T-helper 9 cell (primary cell): ENCODE measurements at regions not wholly inside any gene's neighbourhood (a gene's known extent, or its start where the extent isn't known, plus 50 kb on each side); places are given as distances from the start of the nearest gene placed in this dataset.
"Not testable (repeated sequence)": the region's sequence is repeated elsewhere in the genome, so short reads cannot be mapped to it uniquely, and the experiment has no call there.

Experiments
- DNase-seq: peaks from one replicate; pipeline ENCODE4 v3.0.0-alpha.2; 2020

- no peak for DNase-seq
Observed at GRCh38 chr7:52777051-52777822, 258.2 kb upstream of the POM121L12 start.

DNA sequence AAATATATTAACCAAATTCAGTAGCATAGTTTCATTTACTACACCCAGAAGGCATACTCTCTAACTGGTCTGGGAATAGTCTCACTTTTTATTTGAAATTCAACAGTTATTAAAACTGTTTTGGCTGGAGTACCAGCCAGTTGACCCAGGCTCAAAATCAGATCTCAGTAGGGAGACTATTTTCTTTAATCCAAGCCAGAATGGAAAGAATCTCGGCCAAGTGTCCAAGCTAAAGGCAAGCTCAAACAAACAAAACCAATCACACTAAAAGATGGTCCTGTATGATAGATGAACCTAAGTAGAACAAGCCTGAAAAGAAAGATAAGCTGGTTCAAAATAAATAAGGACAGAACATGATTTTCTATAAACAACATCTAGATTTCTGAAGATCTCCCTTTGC lies 259.6 kb upstream of the POM121L12 start:
- no peak for DNase-seq

- DNase-seq = no peak
Observed at GRCh38 chr7:52771177-52771576, 264.3 kb upstream of the POM121L12 start.

GRCh38 chr7:52764492-52765169 lies 270.8 kb upstream of the POM121L12 start:
- DNase-seq = no peak

GRCh38 chr7:52758356-52758755 lies 277.1 kb upstream of the POM121L12 start:
- DNase-seq = no peak

DNA sequence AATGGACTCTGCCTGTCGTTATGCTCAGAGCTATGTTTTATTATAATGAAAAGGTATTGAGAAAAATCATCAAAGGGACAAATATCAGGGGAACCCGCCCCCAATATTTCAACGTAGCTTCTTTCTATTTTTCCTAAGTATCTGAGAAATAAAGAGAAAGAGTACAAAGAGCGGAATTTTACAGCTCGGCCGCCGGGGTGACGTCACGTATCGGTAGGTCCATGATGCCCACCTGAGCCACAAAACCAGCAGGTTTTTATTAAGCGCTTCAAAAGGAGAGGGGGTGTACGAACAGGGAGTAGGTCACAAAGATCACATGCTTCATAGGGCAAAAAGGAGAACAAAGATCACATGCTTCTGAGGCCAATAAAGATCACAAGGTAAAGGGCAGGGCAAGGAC lies 281.6 kb upstream of the POM121L12 start:
- no peak for DNase-seq

GRCh38 chr7:52752891-52753290 lies 282.5 kb upstream of the POM121L12 start:
- no peak for DNase-seq

DNA sequence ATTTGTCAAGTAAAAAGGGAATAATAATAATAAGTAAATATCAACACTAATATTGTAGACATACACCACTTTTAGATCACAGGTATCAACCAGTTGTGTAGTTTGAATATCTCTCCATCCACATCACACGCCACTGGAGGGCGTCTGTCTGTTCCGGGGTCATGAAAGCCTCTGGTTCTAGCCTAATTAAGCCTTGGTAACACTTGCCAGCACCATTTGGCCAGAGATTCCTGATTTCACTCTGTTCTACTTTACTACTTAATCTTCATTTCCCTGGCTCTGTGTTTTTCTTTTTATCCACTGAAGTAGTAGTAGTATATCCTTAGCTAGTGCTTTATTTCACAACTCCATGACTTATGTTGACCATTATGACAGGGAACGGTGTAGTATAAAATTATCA lies 285.6 kb upstream of the POM121L12 start:
- DNase-seq = no peak

DNA sequence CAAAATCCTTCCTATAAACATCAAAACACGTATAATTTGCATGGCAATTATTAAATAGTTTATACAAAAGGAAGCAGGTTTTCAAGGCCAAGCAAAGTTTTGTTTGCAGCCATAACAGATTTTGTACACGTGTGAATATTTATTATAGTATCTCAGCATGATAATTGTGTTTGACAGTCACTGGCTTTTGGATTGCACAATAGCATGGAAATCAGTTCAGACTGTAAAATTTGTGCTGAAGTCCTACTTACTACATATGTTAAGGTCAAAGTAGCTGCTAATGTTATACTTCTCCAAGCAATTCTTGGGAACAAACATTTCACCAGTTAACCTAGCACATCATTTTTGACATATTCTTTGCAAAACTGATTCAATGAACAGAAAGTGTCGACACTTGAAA lies 287.6 kb upstream of the POM121L12 start:
- DNase-seq = no peak

- DNase-seq = no peak
Observed at GRCh38 chr7:52741670-52742290, 293.7 kb upstream of the POM121L12 start.

DNA sequence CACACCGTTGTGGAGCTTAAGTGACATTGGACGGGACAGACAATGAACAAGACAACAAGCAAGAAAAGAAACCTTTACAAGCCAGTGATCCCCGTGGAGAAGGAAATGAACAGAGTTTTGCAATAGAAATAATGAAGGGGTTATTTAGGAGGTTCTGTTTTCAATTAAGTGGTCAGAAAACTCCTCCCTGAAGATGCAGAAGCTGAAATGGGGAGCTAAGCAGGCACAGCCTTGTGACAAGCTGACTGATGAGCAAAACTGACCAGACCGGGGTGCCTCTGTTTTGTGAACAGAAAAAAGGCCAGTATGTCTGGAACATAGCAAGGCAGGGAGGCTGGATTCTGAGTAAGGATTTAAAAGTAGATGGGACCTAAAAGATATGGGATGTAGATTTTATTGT lies 299.8 kb upstream of the POM121L12 start:
- DNase-seq = no peak

DNA sequence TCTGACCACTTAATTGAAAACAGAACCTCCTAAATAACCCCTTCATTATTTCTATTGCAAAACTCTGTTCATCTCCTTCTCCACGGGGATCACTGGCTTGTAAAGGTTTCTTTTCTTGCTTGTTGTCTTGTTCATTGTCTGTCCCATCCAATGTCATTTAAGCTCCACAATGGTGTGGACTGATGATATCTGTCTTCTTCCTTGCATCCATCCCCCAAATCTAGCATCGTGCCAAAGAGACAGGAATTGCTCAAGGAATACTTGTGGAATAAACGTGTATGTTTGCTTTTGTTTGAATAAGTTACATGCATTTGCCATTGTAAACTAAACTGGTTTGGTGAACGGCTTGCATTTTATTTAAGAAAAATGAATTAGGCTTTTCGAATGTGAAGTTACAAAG lies 306.8 kb upstream of the POM121L12 start:
- DNase-seq = not testable (repeated sequence)

DNA sequence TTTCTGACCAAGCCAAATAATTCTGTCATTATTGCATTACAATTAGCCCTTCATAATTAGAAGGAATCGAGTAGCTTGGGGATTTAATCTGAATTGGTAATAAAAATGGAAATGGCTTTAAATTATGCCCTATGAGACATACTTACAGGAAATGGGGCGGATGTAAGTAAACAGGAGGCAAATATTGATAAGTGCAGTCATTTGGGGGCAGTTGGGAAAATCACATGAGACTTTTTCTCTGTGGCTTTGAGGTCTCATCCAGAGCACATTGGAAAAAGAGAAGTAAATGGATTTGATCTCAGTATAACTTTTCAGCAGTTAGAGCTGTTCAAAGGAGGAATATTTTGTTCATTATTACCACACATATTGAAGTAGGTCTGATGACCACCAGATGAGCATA lies 307.8 kb upstream of the POM121L12 start:
- DNase-seq = no peak

- DNase-seq = no peak
Observed at GRCh38 chr7:52726986-52727385, 308.4 kb upstream of the POM121L12 start.

DNA sequence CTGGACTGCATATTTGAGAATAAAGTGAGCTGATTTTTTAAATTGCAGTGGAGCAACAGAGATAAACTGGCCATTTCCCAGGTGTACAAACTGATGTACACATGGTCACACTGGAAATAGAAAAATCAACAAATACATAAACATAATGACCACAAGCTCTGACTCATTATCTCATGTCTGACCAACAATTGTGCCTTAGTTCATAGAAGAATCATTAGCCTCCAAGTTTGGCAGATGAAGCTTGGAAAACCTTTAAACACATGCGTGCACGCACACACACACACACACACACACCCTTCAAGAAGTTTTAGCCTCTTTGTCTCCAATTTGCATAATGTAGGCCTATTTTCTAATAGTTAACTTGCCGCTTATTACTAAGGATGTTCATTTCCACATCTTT lies 308.9 kb upstream of the POM121L12 start:
- DNase-seq = no peak

DNA sequence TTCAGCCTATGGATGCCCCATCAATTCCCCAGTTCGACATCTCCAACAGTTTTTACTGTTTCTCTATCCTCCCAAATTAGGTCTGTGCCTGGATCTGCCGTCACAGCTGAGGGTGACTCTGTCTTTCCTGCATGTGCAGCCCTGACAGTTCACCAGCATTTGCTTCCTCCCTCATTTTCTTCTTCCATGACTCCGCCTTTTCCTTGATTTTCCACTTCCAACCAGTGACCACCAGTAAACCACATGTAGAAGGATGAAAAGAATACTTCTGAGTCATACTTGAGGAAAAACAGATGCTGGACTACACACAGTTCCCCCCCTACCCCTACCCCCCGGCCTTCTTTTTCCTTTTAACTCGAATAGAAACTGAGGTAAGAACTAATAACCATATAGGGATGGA lies 311.8 kb upstream of the POM121L12 start:
- no peak for DNase-seq

- no peak for DNase-seq
Observed at GRCh38 chr7:52720856-52721255, 314.6 kb upstream of the POM121L12 start.

GRCh38 chr7:52719677-52720076 lies 315.8 kb upstream of the POM121L12 start:
- no peak for DNase-seq

DNA sequence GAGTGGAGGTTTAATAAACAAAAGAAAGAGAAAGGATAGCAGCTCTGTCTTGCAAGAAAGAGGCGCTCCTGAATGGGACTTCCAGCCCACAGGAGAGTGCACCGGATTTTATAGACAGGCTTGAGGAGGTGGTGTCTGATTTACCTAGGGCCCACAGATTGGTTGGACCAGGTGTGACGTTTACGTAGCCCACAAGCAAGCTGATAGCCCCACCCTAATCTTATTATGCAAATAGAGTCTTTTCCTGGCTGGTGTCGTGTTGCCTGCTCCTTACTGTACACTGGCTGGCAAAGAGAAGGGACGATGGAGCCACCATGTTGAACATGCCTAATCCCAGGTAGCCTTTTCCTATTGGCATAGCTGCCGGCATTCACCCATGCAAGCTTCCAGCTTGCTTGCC lies 319.7 kb upstream of the POM121L12 start:
- no peak for DNase-seq

DNA sequence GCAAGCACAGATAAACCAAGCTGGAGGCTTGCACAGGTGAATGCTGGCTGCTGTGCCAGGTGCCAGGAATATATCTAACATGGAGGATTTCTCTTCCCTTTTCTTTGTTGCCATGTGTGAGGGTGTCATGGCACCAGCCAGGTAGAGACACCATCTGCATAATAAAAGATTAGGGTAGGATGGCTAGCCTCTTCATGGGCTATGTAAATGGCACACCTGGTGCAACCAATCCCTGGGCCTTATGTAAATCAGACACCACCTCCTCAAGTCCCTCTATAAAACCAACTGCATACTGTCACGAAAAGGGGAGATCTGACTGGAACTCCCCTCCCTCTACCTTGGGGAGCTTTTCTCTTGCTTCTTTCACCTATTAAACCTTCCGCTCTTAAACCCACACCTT lies 322.5 kb upstream of the POM121L12 start:
- no peak for DNase-seq

- DNase-seq = no peak
Observed at GRCh38 chr7:52711951-52712350, 323.5 kb upstream of the POM121L12 start.

DNA sequence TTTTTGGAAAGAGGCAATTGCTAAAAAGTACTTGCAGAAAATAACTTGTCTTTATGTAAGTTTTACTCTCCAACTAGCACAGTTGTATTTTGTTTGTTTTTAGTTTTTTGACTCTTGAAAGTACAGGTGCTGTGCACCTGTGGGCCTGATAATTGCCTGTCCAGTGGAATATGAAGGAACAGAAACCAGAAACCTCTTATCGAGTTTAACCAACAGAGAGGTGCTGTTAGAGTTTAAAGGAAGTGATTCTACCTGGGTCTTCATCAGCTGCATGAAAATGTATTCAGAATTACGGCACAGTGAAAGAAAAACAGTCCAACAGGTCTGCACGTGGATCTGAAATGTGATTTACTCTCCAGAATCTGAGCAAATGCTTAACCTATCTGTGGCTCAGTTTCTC lies 326.6 kb upstream of the POM121L12 start:
- no peak for DNase-seq

DNA sequence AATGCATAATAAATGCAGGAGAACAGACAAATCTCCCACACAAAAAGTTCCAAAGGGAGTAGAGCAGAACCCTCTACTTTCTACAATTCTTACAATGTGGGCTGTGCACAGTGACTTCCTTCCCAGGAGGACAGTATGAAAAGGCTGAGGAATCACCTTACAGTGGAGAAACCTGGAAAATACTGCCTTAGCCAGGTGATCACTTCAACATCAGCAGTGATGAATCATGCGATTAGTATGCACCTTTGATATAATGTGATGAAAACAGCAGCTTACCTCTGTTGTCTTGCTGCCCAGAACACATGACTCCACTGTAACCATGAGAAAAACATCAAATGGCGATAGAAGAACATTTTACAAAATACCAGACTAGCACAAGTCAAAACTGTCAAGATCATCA lies 329.7 kb upstream of the POM121L12 start:
- no peak for DNase-seq

DNA sequence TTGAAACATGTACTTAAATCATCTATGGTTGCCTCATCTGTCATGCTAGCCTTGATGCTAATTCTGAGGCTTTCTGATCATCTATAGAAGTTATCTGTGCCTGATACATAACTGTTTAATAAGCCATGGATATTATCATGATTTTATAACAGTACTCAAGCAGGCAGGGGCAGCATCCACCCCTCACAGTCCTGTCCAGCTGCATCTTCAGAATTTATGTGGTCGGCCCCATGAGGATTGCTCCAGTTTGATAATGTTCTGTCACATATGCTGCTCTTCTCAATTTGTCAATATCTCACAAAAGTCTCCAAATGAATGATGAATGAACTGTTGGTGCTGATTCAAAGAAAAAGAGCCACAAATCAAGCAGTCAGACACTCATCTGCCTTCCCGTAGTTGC lies 335.1 kb upstream of the POM121L12 start:
- DNase-seq = no peak
